GM12891 (cell line): ENCODE measurements at regions not wholly inside any gene's neighbourhood (a gene's known extent, or its start where the extent isn't known, plus 50 kb on each side); places are given as distances from the start of the nearest gene placed in this dataset.

ENCODE experiments used
- DNase-seq: peaks from one replicate; pipeline ENCODE4 v3.0.0; 2011; ENCODE audit warnings: low spot score; ENCODE audit not compliant: insufficient read length
- FAIRE-seq: peaks from 2 replicates; lab custom pipeline; 2011; peaks lifted over from hg19 to GRCh38; lab: Jason Lieb, UNC
- PAX5 ChIP-seq: IDR thresholded peaks from 2 replicates; pipeline ENCODE4 v1.6.1; 2011; ENCODE audit warnings: low read length, moderate library complexity, mild to moderate bottlenecking; ENCODE audit not compliant: insufficient read depth, severe bottlenecking
- POLR2A ChIP-seq: IDR thresholded peaks from 2 replicates; pipeline ENCODE4 v1.6.1; 2011; ENCODE audit warnings: low read depth, low read length, control low read depth
- POLR2AphosphoS5 ChIP-seq: IDR thresholded peaks from 2 replicates; pipeline ENCODE4 v1.6.1; 2011; ENCODE audit warnings: low read depth, low read length, control low read depth
- POU2F2 ChIP-seq: IDR thresholded peaks from 2 replicates; pipeline ENCODE4 v1.6.1; 2011; ENCODE audit warnings: low read depth, mild to moderate bottlenecking, control low read depth, low read length, moderate library complexity
- SPI1 ChIP-seq: IDR thresholded peaks from 2 replicates; pipeline ENCODE4 v1.6.1; 2011; ENCODE audit warnings: low read depth, low read length, control low read depth
- TAF1 ChIP-seq: IDR thresholded peaks from 2 replicates; pipeline ENCODE4 v1.6.1; 2011; ENCODE audit warnings: low read depth, low read length, control low read depth

DNA sequence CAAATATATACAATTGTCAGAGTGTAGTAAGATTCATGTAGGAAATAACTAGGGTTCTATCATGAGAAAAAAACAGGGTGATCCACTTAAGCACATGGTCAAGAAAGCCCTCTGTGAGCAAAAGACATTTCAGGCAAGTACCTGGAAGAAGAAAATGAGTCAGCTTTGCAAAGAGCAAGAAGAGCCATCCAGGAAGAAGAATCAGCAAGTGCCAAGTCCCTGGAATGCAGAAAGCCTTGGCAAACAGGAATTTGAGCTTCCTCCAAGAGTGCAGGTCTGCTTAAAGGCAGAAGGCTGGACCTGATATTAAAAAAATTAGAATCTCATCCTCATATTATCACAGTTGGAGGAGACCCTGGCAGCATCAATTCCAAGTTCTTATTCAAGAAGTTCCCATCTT lies 188.5 kb upstream of the CELF4 start:
- TF ChIP-seq POU2F2 = no peak
- no peak for TF ChIP-seq POLR2A
- no peak for TF ChIP-seq PAX5
- no peak for TF ChIP-seq SPI1
- no peak for TF ChIP-seq POLR2AphosphoS5
- no peak for TF ChIP-seq TAF1
- FAIRE-seq (no peak), DNase-seq (no peak)

DNA sequence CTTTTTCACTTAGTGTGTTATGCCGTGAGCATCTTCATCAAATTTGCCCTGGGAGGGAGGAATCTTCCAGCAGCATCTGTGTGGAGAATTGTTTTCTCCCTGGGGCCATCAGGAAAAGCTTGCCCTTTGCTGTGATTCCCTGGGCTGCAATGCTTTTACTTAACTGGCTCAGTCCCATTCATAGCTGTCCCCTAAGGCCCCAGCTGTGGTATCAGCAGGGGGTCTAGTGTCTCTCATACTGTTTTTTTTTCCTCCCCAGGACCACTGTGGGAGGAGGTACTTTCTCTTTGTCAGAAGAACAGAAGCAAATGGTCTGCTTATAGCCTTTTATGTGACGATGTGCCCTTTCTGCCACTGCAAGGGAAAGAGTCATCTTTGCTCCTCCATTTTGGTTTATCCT lies 176.8 kb upstream of the CELF4 start:
- FAIRE-seq (no peak), DNase-seq (no peak)
- no peak for TF ChIP-seq POLR2A
- no peak for TF ChIP-seq SPI1

DNA sequence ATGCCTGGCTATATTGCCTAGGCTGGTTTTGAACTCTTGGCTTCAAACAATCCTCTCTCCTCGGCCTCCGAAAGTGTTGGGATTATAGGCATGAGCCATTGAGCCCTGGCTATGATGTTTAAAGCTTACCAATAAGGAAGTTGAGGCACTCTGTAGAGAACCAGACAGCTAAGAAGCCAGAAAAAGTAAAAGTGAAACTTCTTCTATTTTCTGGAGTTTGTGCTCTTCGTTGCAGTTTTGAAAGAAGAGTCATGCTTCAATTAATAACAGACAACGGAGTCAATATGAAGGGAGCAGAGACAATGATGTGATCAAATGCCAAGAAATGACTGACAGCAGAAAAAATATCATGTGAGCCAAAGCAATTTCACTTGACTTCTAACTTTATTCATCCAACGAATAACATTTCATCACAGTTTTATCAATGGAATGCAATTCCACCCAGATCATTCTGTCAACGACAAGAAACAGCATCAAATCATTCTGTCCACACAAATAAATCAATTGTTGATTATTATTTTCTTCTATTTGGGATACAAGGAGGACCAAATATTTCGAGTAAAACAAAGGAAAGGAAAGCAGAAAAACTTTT lies 175.5 kb upstream of the CELF4 start:
- no peak for FAIRE-seq
- no peak for DNase-seq
- TF ChIP-seq PAX5 (no peak), POU2F2 (no peak), SPI1 (no peak), POLR2AphosphoS5 (no peak), POLR2A (no peak), TAF1 (no peak)

DNA sequence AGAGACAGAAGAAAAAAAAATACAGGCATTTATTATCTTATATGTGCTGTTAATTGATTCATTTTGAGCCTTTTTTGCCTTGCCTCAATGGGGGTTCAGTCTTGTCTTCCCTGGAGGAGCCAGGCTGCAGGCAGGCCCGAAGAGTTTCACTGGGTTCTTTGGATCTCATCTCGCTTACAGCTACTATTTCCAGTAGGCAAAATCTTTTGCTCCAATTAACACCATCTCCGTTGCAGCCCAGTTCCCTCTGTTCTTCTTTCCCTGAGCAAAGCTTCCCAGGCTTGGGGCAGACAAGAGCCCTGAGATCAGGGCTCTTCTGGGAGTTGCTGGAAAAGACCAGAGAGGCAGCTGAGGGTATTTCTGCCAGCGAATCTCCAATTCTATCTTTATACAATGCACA lies 168.8 kb upstream of the CELF4 start:
- no peak for FAIRE-seq

DNA sequence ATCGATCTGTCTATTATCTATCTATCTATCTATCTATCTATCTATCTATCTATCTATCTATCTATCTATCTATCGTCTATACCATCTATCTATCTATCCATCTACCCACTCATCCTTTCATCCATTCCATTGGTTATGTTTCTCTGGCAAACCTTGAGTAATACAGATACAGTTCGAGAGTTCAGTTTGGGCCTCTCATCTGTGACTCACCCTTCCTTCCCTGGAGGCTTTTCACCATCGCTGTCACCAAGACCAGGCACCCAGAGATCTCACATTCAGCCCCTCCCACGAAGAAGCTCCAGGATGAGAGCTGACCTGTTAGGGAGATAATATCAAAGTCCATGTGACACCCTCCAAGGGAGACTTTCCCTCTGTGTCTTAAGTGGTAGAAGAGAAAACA lies 164.1 kb upstream of the CELF4 start:
- no peak for TF ChIP-seq POLR2AphosphoS5
- no peak for TF ChIP-seq POU2F2
- TF ChIP-seq TAF1 = no peak
- no peak for TF ChIP-seq SPI1
- TF ChIP-seq POLR2A = no peak
- no peak for TF ChIP-seq PAX5
- FAIRE-seq (no peak), DNase-seq (no peak)

More for the DNA sequence above, 168.8 kb upstream of the CELF4 start:
- no peak for DNase-seq
- no peak for TF ChIP-seq TAF1
- no peak for TF ChIP-seq POLR2A
- no peak for TF ChIP-seq SPI1
- TF ChIP-seq POLR2AphosphoS5 = no peak
- TF ChIP-seq POU2F2 = no peak

DNA sequence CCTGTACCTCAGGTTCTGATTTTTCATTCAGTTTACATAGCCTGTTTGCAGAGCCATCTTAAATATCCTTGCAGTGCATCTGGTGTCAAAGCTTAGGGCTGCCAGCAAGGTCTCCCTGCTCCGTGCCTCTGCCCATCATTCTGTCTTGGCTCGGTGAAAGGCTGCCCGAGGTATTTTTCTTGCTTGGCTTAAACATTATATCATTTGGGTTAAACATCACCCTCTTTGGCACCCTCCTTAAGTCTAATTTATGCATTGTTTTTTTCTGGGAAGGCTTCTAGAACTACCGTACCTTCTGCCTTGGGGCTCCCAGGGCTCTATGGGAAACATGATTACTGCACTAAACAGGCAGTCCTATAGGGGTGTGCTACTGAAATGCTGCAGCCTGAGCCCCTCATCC lies 158.6 kb upstream of the CELF4 start:
- TF ChIP-seq SPI1 = no peak
- no peak for TF ChIP-seq POLR2AphosphoS5
- TF ChIP-seq POLR2A = no peak
- DNase-seq (no peak), FAIRE-seq (no peak)

DNA sequence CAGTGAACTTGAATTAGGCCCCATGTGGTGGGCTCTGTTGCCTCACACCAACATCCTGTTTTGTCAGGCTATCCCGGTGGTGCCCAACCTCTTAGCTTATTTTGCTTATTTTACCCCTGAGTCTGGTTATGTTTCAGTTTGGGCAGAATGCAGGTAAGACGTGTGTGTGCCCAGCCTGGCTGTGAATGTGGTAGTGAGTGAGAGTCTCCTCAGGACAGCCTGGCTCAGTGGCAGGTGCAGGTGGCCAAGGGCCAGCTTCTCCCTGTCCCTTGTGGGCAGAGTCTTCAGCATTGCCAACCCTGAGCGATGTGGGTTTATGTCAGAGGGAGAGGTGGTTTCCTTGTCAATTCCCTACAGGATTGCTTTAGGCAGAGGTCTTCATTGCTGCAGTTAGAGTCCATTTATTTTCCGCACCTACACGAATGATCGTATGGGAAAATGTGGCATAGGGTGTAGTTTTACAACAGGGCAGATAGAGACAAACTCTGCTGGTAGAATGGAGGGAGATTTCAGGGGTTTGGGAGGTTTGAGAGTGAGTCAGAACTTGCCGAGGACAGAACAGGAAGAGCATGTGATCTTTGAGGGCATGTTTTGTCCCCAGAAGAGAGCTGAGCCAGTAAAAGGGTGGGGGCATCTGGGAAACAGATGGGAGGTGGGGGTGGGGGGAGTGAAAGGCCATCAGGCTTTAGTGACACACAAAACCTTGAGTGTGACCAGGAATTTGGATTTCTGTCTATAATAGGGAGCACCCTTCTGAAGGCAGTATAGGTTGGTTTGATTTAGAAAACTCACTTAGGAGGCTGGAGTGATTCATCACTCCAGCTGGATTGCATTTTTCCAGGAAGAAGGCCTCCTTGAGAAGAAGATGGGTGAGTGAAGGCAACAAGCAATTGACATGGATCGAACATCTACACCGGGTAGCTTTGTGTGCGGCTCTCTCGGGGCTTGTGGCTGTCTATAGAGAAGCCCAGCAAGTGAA lies 156.2 kb upstream of the CELF4 start:
- FAIRE-seq (no peak), DNase-seq (no peak)
- TF ChIP-seq POLR2AphosphoS5 = no peak
- TF ChIP-seq POLR2A = no peak
- TF ChIP-seq SPI1 = no peak
- TF ChIP-seq PAX5 = no peak
- TF ChIP-seq TAF1 = no peak
- no peak for TF ChIP-seq POU2F2

DNA sequence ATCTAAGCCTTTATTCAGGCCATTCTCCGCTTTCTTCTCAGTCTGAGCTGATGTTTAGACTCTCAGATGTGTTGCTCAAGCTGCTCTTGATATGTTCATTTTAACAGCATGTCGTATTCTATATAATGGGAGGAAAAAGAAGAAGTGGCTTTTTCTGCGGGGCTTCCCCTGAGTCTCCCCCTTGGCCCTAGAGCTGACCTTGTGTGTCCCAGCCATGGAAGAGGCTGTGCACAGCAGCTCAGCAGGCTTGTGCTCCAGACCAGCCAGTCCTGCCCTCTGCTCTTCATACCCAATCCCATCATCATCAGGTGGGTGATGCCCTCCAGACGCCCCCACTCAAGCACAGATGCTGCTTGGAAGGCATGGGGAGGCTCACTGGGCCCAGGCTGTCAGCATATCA lies 155.1 kb upstream of the CELF4 start:
- DNase-seq = no peak
- no peak for FAIRE-seq
- TF ChIP-seq PAX5 = no peak
- peak; percentile 81 for TF ChIP-seq SPI1

DNA sequence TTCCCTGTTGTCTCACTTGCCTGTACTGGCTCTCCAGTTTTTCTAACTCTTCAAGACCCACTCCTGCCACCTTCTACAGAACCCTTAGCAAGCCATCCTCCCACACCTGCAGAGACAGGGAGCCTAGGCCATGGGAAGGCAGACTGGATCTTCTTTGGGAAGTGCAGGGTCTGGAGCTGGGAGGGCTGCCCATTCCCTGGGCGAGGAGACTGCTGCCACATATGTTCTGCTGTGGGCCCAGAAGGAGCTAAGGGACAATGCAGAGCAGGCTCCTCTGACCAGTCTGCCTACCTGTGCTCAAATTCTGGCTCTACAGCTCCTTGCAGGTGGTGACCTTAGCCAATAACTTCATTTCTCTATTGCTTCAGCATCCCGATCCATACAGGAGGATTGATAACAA lies 152.1 kb upstream of the CELF4 start:
- no peak for TF ChIP-seq POLR2AphosphoS5
- no peak for TF ChIP-seq POU2F2
- no peak for TF ChIP-seq PAX5
- no peak for TF ChIP-seq POLR2A
- DNase-seq = no peak
- FAIRE-seq = no peak

DNA sequence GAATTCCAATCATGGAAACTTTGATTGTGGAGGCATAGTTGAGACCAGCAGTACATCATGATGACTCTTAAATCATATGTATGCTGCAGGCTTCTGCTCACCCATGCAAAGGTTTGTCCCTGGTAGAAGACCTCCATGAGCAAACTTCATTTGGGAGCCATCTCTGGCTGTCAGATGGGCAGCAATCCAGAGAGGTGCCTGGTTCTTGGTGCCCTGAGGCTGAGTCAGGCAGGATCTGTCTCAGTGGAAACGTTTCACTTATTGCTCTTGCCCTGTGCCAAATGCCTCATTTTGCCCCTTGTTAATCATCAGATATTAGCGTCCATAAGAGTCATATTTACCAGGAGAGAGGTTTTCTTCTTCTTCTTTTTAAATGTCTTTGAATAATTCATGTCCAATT lies 151.5 kb upstream of the CELF4 start:
- FAIRE-seq = no peak
- TF ChIP-seq POLR2AphosphoS5 (no peak), SPI1 (no peak), TAF1 (no peak), POU2F2 (no peak), POLR2A (no peak), PAX5 (no peak)
- DNase-seq = no peak
